Breast epithelium (tissue), 4 donors: ENCODE measurements at regions not wholly inside any gene's neighbourhood (a gene's known extent, or its start where the extent isn't known, plus 50 kb on each side); places are given as distances from the start of the nearest gene placed in this dataset.
"Not testable (repeated sequence)": the region's sequence is repeated elsewhere in the genome, so short reads cannot be mapped to it uniquely, and the experiment has no call there.

Experiments
- DNase-seq, 2 donors: peaks; one replicate each; pipeline ENCODE4 v3.0.0-alpha.2; 2019; ENCODE audit warnings: low spot score in 2 of 2
- H3K27ac ChIP-seq, 2 donors: fragments of 200-600 bp; sonication (generic) in 1 of 2; one replicate each; pipeline ENCODE4 v1.5.1; 2016 to 2019; ENCODE audit warnings: mild to moderate bottlenecking in 1 of 2
- H3K27me3 ChIP-seq, 2 donors: fragments of 200-600 bp; sonication (generic) in 1 of 2; one replicate each; pipeline versions ENCODE4 v1.5.1 to v1.6.0; 2017 to 2019; ENCODE audit warnings: control low read depth in 1 of 2, mild to moderate bottlenecking in 1 of 2
- H3K36me3 ChIP-seq: fragments of 200-600 bp; one replicate; pipeline ENCODE4 v1.5.1; 2019
- H3K4me1 ChIP-seq, 2 donors: fragments of 200-600 bp; sonication (generic); one replicate each; pipeline ENCODE4 v1.5.1; 2016 to 2019; ENCODE audit warnings: control low read depth in 1 of 2
- H3K4me3 ChIP-seq, 3 donors: fragments of 200-600 bp; sonication (generic); 1 replicate in 2 of 3; 2 replicates in 1 of 3; pipeline ENCODE4 v1.5.1; 2016 to 2019; ENCODE audit warnings: mild to moderate bottlenecking in 3 of 3, moderate library complexity in 2 of 3
- H3K9me3 ChIP-seq, 2 donors: fragments of 200-600 bp; sonication (generic) in 1 of 2; one replicate each; pipeline ENCODE4 v1.5.1; 2016 to 2019; ENCODE audit warnings: control low read depth in 1 of 2
- CTCF ChIP-seq, 3 donors: fragments of 450-650 bp; IDR thresholded peaks; one replicate each; pipeline ENCODE4 v1.5.1; 2016 to 2017; ENCODE audit warnings: antibody characterized with exemption in 3 of 3, mild to moderate bottlenecking in 3 of 3, moderate library complexity in 3 of 3
- POLR2A ChIP-seq: fragments of 450-650 bp; IDR thresholded peaks from one replicate; pipeline ENCODE4 v1.6.1; 2016; ENCODE audit warnings: antibody characterized with exemption, mild to moderate bottlenecking, moderate library complexity
- POLR2AphosphoS5 ChIP-seq, 3 donors: sonication (generic); formaldehyde crosslinking; IDR thresholded peaks; one replicate each; pipeline ENCODE4 v1.6.1; 2017; ENCODE audit warnings: antibody characterized with exemption in 3 of 3
- intact Hi-C: fragments of 100-400 bp; cut with DNase I; formaldehyde crosslinking; loops from one replicate; pipeline ENCODE4 v1.15.1; 2023; ENCODE audit warnings: low total_unique reads

- no peaks in the 10 kb centered on the region for H3K36me3 ChIP-seq
- no peaks in the 10 kb centered on the region for H3K9me3 ChIP-seq
- no peak for DNase-seq
- intact Hi-C loops = no loop called here
- H3K4me3 ChIP-seq = no peak overlapping the region
- H3K27me3 ChIP-seq = peaks cover 0 to 25% of the 10 kb centered on the region in 2 donors
- no peaks in the 10 kb centered on the region for H3K4me1 ChIP-seq
- no peak overlapping the region for H3K27ac ChIP-seq
- TF ChIP-seq POLR2A = no peak
- TF ChIP-seq POLR2AphosphoS5 (IDR thresholded peaks at IDR 0.05) = no peak
- no peak for TF ChIP-seq CTCF (IDR thresholded peaks at IDR 0.05)
These were observed 53.3 kb upstream of the TUBA3E start for GRCh38 chr2:130251535-130251872.

GRCh38 chr2:130248355-130248754 lies 50.1 kb upstream of the TUBA3E start:
- H3K36me3 ChIP-seq, H3K4me1 ChIP-seq, DNase-seq, H3K9me3 ChIP-seq, H3K4me3 ChIP-seq, H3K27ac ChIP-seq, intact Hi-C loops: not testable (repeated sequence)
- H3K27me3 ChIP-seq = peaks cover 0 to 21% of the 10 kb centered on the region in 2 donors
